HUES64 (cell line): ENCODE measurements at regions not wholly inside any gene's neighbourhood (a gene's known extent, or its start where the extent isn't known, plus 50 kb on each side); places are given as distances from the start of the nearest gene placed in this dataset.

Source experiments
- H3K27ac ChIP-seq: 2 replicates; pipeline ENCODE4 v1.7.0; 2013; ENCODE audit warnings: low read depth, low read length, inconsistent platforms
- H3K27me3 ChIP-seq: 2 replicates; pipeline ENCODE4 v1.6.1; 2013; ENCODE audit warnings: mild to moderate bottlenecking, low read length; ENCODE audit not compliant: insufficient read depth
- H3K36me3 ChIP-seq: 2 replicates; pipeline ENCODE4 v1.6.1; 2013; ENCODE audit warnings: mild to moderate bottlenecking, low read length; ENCODE audit not compliant: insufficient read depth
- H3K4me1 ChIP-seq: 2 replicates; pipeline ENCODE4 v1.6.1; 2013; ENCODE audit warnings: mild to moderate bottlenecking, low read length, moderate library complexity; ENCODE audit not compliant: insufficient read depth
- H3K4me3 ChIP-seq: 2 replicates; pipeline ENCODE4 v1.5.1; 2013; ENCODE audit warnings: mild to moderate bottlenecking, low read length, moderate library complexity
- H3K9ac ChIP-seq: 2 replicates; pipeline ENCODE4 v1.6.1; 2013; ENCODE audit warnings: mild to moderate bottlenecking, low read depth, low read length
- H3K9me3 ChIP-seq: 2 replicates; pipeline ENCODE4 v1.6.1; 2013; ENCODE audit warnings: low read depth, low read length; ENCODE audit not compliant: insufficient read depth
- WGBS: fragments of 150-250, 120-280 bp; methylation state at CpG from one replicate; pipeline ENCODE4 v1.1.7; 2013; ENCODE audit warnings: missing lambda C conversion rate; 5-methylcytosine and 5-hydroxymethylcytosine counted together

GRCh38 chr9:30995956-30996738 is 1388.3 kb upstream of the ACO1 start:
- no peaks in the 10 kb centered on the region for H3K9me3 ChIP-seq
- no peaks in the 10 kb centered on the region for H3K36me3 ChIP-seq
- H3K27ac ChIP-seq, result no peak overlapping the region
- WGBS, result 97% methylated on average over 2 of the region's 5 CpGs
- H3K4me3 ChIP-seq, result no peak overlapping the region
- H3K27me3 ChIP-seq, result no peaks in the 10 kb centered on the region
- H3K4me1 ChIP-seq, result no peaks in the 10 kb centered on the region
- H3K9ac ChIP-seq, result no peak overlapping the region

DNA sequence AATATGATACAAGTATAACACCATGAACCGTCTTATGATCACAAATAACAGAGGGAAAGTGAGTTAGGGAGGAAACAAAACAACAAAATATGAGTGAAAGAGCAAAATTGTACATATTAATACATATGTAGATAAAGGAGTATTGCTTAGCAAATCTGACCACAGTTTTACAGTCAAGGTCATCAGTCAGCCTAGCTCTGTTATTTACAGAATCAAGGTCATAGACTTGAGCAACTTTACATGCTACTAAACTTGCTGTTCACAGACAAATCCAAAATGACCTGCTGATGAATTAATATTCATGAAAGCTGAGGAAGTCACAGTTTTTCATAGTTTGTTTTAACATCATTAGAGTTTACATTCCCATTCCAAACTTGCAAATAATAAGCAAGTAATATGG is 1387.7 kb upstream of the ACO1 start:
- Histone ChIP-seq H3K27me3 (no peaks in the 10 kb centered on the region), H3K9ac (no peak overlapping the region), H3K4me3 (no peak overlapping the region), H3K9me3 (no peaks in the 10 kb centered on the region), H3K36me3 (no peaks in the 10 kb centered on the region), H3K27ac (no peak overlapping the region), H3K4me1 (no peaks in the 10 kb centered on the region)
- WGBS, result no CpG with 5 or more reads among the region's 1 CpG

DNA sequence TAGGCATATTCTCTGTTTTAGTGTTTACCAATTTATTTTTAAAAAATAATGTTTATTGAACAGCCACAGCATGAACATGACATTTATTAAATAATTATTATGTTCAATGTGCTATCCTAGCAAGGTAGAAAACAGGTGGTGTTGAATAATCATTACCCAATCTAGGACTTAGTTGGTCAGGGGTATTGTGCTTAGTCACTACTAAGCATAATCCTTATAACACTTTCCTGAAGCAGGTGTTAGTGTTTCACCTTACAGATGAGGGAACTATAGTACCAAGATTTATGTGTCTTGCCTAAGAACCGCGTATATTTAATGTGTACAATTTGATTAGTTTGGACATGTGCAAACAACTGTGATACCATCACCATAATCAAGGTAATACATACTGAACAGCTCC is 1387.2 kb upstream of the ACO1 start:
- no peak overlapping the region for H3K9ac ChIP-seq
- no CpG with 5 or more reads among the region's 2 CpGs for WGBS
- no peak overlapping the region for H3K27ac ChIP-seq
- H3K9me3 ChIP-seq, result no peaks in the 10 kb centered on the region
- H3K36me3 ChIP-seq, result no peaks in the 10 kb centered on the region
- no peaks in the 10 kb centered on the region for H3K4me1 ChIP-seq
- H3K27me3 ChIP-seq, result no peaks in the 10 kb centered on the region
- no peak overlapping the region for H3K4me3 ChIP-seq

- Histone ChIP-seq H3K4me3 (no peak overlapping the region), H3K9me3 (peaks cover 17% of the 10 kb centered on the region), H3K36me3 (no peaks in the 10 kb centered on the region), H3K4me1 (no peaks in the 10 kb centered on the region), H3K27ac (no peak overlapping the region), H3K9ac (no peak overlapping the region), H3K27me3 (no peaks in the 10 kb centered on the region)
- 92% methylated on average over 4 of the region's 4 CpGs for WGBS
These were observed 1379.3 kb upstream of the ACO1 start for GRCh38 chr9:31005086-31005665.

- Histone ChIP-seq H3K4me3 (no peak overlapping the region), H3K27ac (no peak overlapping the region), H3K4me1 (0 out of 2 replicates have a peak, but pooled peaks cover 5% of the 10 kb centered on the region), H3K9ac (no peak overlapping the region), H3K27me3 (no peaks in the 10 kb centered on the region), H3K36me3 (no peaks in the 10 kb centered on the region), H3K9me3 (no peaks in the 10 kb centered on the region)
These were observed 1371.1 kb upstream of the ACO1 start for GRCh38 chr9:31013371-31013770.

- peaks cover 5% of the 10 kb centered on the region for H3K4me1 ChIP-seq
- WGBS, result 92% methylated on average over 3 of the region's 3 CpGs
These were observed 1360.6 kb upstream of the ACO1 start for GRCh38 chr9:31023847-31024246.

GRCh38 chr9:31027678-31028077 is 1356.8 kb upstream of the ACO1 start:
- WGBS, result no CpG with 5 or more reads among the region's 1 CpG
- Histone ChIP-seq H3K27me3 (no peaks in the 10 kb centered on the region), H3K9ac (no peak overlapping the region), H3K4me1 (peaks cover 29% of the 10 kb centered on the region), H3K36me3 (no peaks in the 10 kb centered on the region), H3K27ac (no peak overlapping the region), H3K9me3 (no peaks in the 10 kb centered on the region), H3K4me3 (no peak overlapping the region)

More at GRCh38 chr9:31023847-31024246, 1360.6 kb upstream of the ACO1 start:
- H3K9me3 ChIP-seq, result no peaks in the 10 kb centered on the region
- H3K9ac ChIP-seq, result no peak overlapping the region
- no peaks in the 10 kb centered on the region for H3K27me3 ChIP-seq
- H3K36me3 ChIP-seq, result no peaks in the 10 kb centered on the region
- H3K27ac ChIP-seq, result no peak overlapping the region
- no peak overlapping the region for H3K4me3 ChIP-seq

- no peaks in the 10 kb centered on the region for H3K9me3 ChIP-seq
- WGBS, result 97% methylated on average over 8 of the region's 8 CpGs
- no peak overlapping the region for H3K9ac ChIP-seq
- H3K4me1 ChIP-seq, result peaks cover 29% of the 10 kb centered on the region
- H3K36me3 ChIP-seq, result no peaks in the 10 kb centered on the region
- H3K27ac ChIP-seq, result no peak overlapping the region
- H3K27me3 ChIP-seq, result no peaks in the 10 kb centered on the region
- H3K4me3 ChIP-seq, result no peak overlapping the region
These were observed 1356.3 kb upstream of the ACO1 start for GRCh38 chr9:31028137-31028536.

DNA sequence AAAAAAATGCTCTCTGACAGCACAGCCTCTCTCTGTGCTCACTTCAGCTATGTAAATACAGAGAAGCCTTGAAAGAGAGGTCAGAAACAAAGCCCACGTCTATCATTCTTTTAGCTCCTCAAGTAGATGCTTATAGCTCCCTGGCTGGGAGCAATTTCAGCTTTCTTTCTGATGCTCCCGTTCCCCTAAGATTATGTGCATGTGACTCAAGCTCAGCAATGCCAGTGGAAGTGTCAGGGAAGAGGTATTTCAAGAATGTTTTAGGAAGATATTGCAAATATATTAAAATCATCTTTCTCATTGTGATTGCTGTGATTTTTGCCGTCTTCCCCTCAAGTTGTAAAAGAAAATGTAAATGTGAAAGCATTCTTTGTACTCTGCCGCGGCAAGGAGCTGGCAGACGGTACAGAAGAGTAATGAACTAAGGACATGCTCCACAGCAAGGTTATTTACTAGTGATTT is 1353.7 kb upstream of the ACO1 start:
- H3K4me3 ChIP-seq, result peak overlapping the region; percentile 24
- no peaks in the 10 kb centered on the region for H3K9me3 ChIP-seq
- peaks cover 46% of the 10 kb centered on the region for H3K4me1 ChIP-seq
- H3K9ac ChIP-seq, result no peak overlapping the region
- H3K27me3 ChIP-seq, result no peaks in the 10 kb centered on the region
- H3K36me3 ChIP-seq, result no peaks in the 10 kb centered on the region
- WGBS, result 7% methylated on average over 6 of the region's 6 CpGs
- H3K27ac ChIP-seq, result peak overlapping the region; percentile 48; the same call in 1 of the 2 replicates

GRCh38 chr9:31032206-31032605 is 1352.2 kb upstream of the ACO1 start:
- no peaks in the 10 kb centered on the region for H3K9me3 ChIP-seq
- H3K27ac ChIP-seq, result no peak overlapping the region
- no peaks in the 10 kb centered on the region for H3K27me3 ChIP-seq
- no peak overlapping the region for H3K9ac ChIP-seq
- H3K4me1 ChIP-seq, result peaks cover 46% of the 10 kb centered on the region
- H3K4me3 ChIP-seq, result no peak overlapping the region
- no peaks in the 10 kb centered on the region for H3K36me3 ChIP-seq
- WGBS, result 89% methylated on average over 3 of the region's 3 CpGs

DNA sequence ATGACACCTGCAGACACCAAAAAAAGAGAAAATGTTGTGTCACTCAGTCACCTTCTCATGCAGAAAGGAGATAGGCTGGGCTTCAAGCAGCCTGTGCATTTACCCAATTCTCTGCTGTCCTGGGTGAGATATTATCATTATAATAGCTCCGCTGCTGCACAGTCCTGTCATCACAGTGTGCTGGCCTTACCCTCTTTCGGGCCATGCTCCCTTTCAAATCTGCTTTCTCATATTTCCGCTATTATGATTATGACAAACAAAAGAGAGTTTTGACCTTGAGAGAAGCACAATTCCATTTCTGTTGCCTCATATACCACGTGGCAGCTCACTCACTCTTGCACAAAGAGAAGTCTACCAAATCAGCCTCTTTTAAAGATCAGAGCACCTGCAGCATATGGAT is 1350.1 kb upstream of the ACO1 start:
- Histone ChIP-seq H3K27ac (no peak overlapping the region; the same call in 1 of the 2 replicates), H3K4me3 (no peak overlapping the region), H3K4me1 (peaks cover 46% of the 10 kb centered on the region), H3K27me3 (no peaks in the 10 kb centered on the region), H3K36me3 (no peaks in the 10 kb centered on the region), H3K9me3 (no peaks in the 10 kb centered on the region), H3K9ac (no peak overlapping the region)
- 62% methylated on average over 4 of the region's 4 CpGs for WGBS
